SK-N-MC (cell line): ENCODE measurements at regions not wholly inside any gene's neighbourhood (a gene's known extent, or its start where the extent isn't known, plus 50 kb on each side); places are given as distances from the start of the nearest gene placed in this dataset.

ENCODE experiments used
- EZH2 ChIP-seq: fragments of 200-600 bp; sonication (generic); IDR thresholded peaks from one replicate; pipeline ENCODE4 v1.6.1; 2017; ENCODE audit warnings: antibody characterized with exemption
- FOXP2 ChIP-seq: optimal IDR thresholded peaks from 2 replicates; pipeline ENCODE3; 2011; ENCODE audit warnings: mild to moderate bottlenecking, moderate library complexity; ENCODE audit not compliant: insufficient read depth; ENCODE audit errors: extremely low read length, control extremely low read depth
- POLR2AphosphoS5 ChIP-seq: IDR thresholded peaks from 2 replicates; pipeline ENCODE4 v1.6.1; 2012; ENCODE audit warnings: mild to moderate bottlenecking, low read depth, low read length, borderline replicate concordance

GRCh38 chr5:26579712-26580111, 458.7 kb downstream of the CDH9 start:
- TF ChIP-seq EZH2 = no peak
- TF ChIP-seq POLR2AphosphoS5 = no peak
- no peak for TF ChIP-seq FOXP2
